Mesothelial cell of epicardium (in vitro differentiated cells): ENCODE measurements at regions not wholly inside any gene's neighbourhood (a gene's known extent, or its start where the extent isn't known, plus 50 kb on each side); places are given as distances from the start of the nearest gene placed in this dataset.

Experiments used
- DNase-seq, 2 experiments: peaks; one replicate each; pipeline ENCODE4 v3.0.0; 2021; ENCODE audit warnings: low spot score in 2 of 2; ENCODE audit not compliant: unreplicated experiment in 2 of 2
- H3K27ac Mint-ChIP-seq: 2 replicates; pipeline ENCODE4 v1.8.0; 2021; ENCODE audit warnings: mixed read lengths
- H3K27me3 Mint-ChIP-seq: 2 replicates; pipeline ENCODE4 v1.8.0; 2021; ENCODE audit warnings: low read depth, mixed read lengths
- H3K36me3 Mint-ChIP-seq: 2 replicates; pipeline ENCODE4 v1.8.0; 2021; ENCODE audit warnings: mixed read lengths
- H3K4me1 Mint-ChIP-seq: 2 replicates; pipeline ENCODE4 v1.8.0; 2021; ENCODE audit warnings: mixed read lengths
- H3K4me3 Mint-ChIP-seq: 2 replicates; pipeline ENCODE4 v1.8.0; 2021; ENCODE audit warnings: mild to moderate bottlenecking, moderate library complexity, mixed read lengths
- H3K9me3 Mint-ChIP-seq: 2 replicates; pipeline ENCODE4 v1.8.0; 2021; ENCODE audit warnings: mixed read lengths
- CTCF ChIP-seq: fragments of 200-600 bp; sonication (generic); IDR thresholded peaks from one replicate; pipeline ENCODE4 v1.5.0; 2021; ENCODE audit warnings: antibody characterized with exemption; ENCODE audit not compliant: unreplicated experiment

DNA sequence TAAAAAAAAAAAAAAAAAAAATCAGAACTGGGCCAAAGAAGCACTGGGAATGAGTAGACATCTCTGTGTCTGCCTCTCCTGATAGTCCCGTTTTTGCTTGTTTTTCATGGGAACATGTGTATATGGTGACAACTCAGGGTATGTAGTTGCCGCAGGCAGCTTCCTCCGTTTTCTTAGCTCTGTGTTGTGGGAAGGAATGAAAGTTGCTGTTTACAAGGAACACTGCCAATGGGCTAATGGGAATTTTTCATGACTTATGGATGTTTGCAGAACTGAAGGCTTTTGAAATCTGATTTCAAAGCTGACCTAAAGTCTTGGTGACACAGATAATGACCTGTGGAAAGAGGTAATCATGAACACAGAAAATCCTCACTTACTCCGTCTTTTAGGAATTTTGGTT, 146.4 kb upstream of the BTG1 start:
- H3K36me3 Mint-ChIP-seq: no peaks in the 10 kb centered on the region
- no peaks in the 10 kb centered on the region for H3K27me3 Mint-ChIP-seq
- peaks cover 4% of the 10 kb centered on the region for H3K9me3 Mint-ChIP-seq
- peaks cover 28% of the 10 kb centered on the region for H3K4me1 Mint-ChIP-seq
- no peak overlapping the region for H3K4me3 Mint-ChIP-seq
- H3K27ac Mint-ChIP-seq: peak overlapping the region; percentile 5
- no peak for DNase-seq
- TF ChIP-seq CTCF: no peak

- H3K27ac Mint-ChIP-seq: no peak overlapping the region
- no peaks in the 10 kb centered on the region for H3K27me3 Mint-ChIP-seq
- peaks cover 4% of the 10 kb centered on the region for H3K9me3 Mint-ChIP-seq
- H3K4me1 Mint-ChIP-seq: peaks cover 28% of the 10 kb centered on the region
- H3K4me3 Mint-ChIP-seq: no peak overlapping the region
- H3K36me3 Mint-ChIP-seq: no peaks in the 10 kb centered on the region
- TF ChIP-seq CTCF: no peak
- no peak for DNase-seq
These were observed 145.2 kb upstream of the BTG1 start for GRCh38 chr12:92290886-92291285.

- H3K4me3 Mint-ChIP-seq: no peak overlapping the region
- no peak for TF ChIP-seq CTCF
- no peak for DNase-seq
- peaks cover 24% of the 10 kb centered on the region for H3K4me1 Mint-ChIP-seq
- no peaks in the 10 kb centered on the region for H3K36me3 Mint-ChIP-seq
- no peaks in the 10 kb centered on the region for H3K27me3 Mint-ChIP-seq
- peaks cover 4% of the 10 kb centered on the region for H3K9me3 Mint-ChIP-seq
- no peak overlapping the region for H3K27ac Mint-ChIP-seq
These were observed 144.7 kb upstream of the BTG1 start for GRCh38 chr12:92290350-92290695.

- Mint-ChIP-seq H3K36me3 (no peaks in the 10 kb centered on the region), H3K27ac (no peak overlapping the region), H3K4me1 (peaks cover 19% of the 10 kb centered on the region), H3K9me3 (peaks cover 4% of the 10 kb centered on the region), H3K4me3 (no peak overlapping the region), H3K27me3 (no peaks in the 10 kb centered on the region)
- TF ChIP-seq CTCF: no peak
- DNase-seq: no peak
These were observed 144.1 kb upstream of the BTG1 start for GRCh38 chr12:92289629-92290349.

DNA sequence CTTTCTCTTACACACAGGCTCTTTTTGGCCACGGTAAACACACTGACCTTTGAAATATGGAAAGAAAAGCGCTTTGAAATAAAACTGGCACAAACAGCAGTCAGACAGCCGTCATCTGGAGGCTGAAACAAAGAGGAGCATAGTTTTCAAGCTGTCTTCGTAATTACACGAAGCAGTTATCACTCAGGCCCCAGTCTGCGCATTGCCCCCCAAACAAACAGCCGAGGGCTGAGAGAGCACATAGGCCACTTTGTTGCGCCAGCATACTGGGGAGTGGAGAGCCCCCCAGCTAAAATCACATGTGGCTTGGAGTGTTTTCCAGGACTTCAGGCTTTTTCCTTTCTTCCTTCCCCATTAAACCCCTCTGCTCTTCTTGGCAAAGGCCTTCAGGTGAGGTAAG, 142.9 kb upstream of the BTG1 start:
- DNase-seq: no peak
- no peak for TF ChIP-seq CTCF
- H3K36me3 Mint-ChIP-seq: no peaks in the 10 kb centered on the region
- H3K4me1 Mint-ChIP-seq: peaks cover 18% of the 10 kb centered on the region
- H3K4me3 Mint-ChIP-seq: no peak overlapping the region
- peaks cover 4% of the 10 kb centered on the region for H3K9me3 Mint-ChIP-seq
- no peak overlapping the region for H3K27ac Mint-ChIP-seq
- H3K27me3 Mint-ChIP-seq: no peaks in the 10 kb centered on the region
